ENCODE measurements at regions not wholly inside any gene's neighbourhood (a gene's known extent, or its start where the extent isn't known, plus 50 kb on each side); places are given as distances from the start of the nearest gene placed in this dataset.

DNA sequence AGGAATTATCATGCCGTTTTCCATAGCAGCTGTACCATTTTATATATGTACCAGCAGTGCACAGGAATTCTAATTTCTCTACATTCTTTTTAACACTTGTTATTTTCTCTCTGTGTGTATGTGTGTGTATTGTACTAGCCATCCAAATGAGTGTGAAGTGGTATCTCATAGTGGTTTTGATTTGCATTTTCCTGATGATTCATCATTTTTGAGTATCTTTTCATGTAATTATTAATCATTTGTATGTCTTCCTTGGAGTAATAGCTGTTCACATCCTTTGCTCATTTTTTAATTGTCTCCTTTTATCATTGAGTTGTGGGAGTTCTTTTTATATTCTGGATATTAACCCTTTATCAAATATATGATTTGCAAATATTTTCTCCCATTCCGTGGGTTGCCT, 95.6 kb upstream of the MANSC4 start:
- Histone ChIP-seq H3K9me3 (no peaks in the 10 kb centered on the region), H3K4me3 (no peak overlapping the region), H3K36me3 (no peaks in the 10 kb centered on the region), H3K27ac (no peak overlapping the region), H3K27me3 (no peaks in the 10 kb centered on the region), H3K4me1 (no peaks in the 10 kb centered on the region)
- TF ChIP-seq CTCF (IDR thresholded peaks at IDR 0.05), result no peak
- ATAC-seq, result no peak
- intact Hi-C loops (cut with DNase I), result no loop called here
- WGBS, 2 donors, result 0% methylated on average over 2 of the region's 2 CpGs
- no peak for DNase-seq

GRCh38 chr12:27873010-27873409, 93.0 kb upstream of the MANSC4 start:
- H3K4me3 ChIP-seq, result no peak overlapping the region
- 92 to 93% methylated on average over 6 of the region's 6 CpGs for WGBS, 2 donors

GRCh38 chr12:27871946-27872345, 91.9 kb upstream of the MANSC4 start:
- ATAC-seq (no peak), DNase-seq (no peak)
- H3K27ac ChIP-seq, result no peak overlapping the region
- WGBS, 2 donors, result 86% methylated on average over 3 of the region's 3 CpGs
- H3K9me3 ChIP-seq, result no peaks in the 10 kb centered on the region
- no peak overlapping the region for H3K4me3 ChIP-seq
- H3K27me3 ChIP-seq, result no peaks in the 10 kb centered on the region
- peaks cover 0 to 12% (median 0%) of the 10 kb centered on the region in 9 donors for H3K4me1 ChIP-seq
- intact Hi-C loops (cut with DNase I), result no loop called here
- no peak for TF ChIP-seq CTCF (IDR thresholded peaks at IDR 0.05)
- H3K36me3 ChIP-seq, result no peaks in the 10 kb centered on the region

More at GRCh38 chr12:27873010-27873409, 93.0 kb upstream of the MANSC4 start:
- DNase-seq, result no peak
- no peak for ATAC-seq
- Histone ChIP-seq H3K36me3 (no peaks in the 10 kb centered on the region), H3K27me3 (no peaks in the 10 kb centered on the region), H3K9me3 (no peaks in the 10 kb centered on the region), H3K4me1 (peaks cover 0 to 12% (median 0%) of the 10 kb centered on the region in 9 donors), H3K27ac (no peak overlapping the region)
- no peak for TF ChIP-seq CTCF (IDR thresholded peaks at IDR 0.05)
- intact Hi-C loops (cut with DNase I), result no loop called here

- Histone ChIP-seq H3K9me3 (no peaks in the 10 kb centered on the region), H3K27me3 (no peaks in the 10 kb centered on the region), H3K27ac (no peak overlapping the region), H3K4me3 (no peak overlapping the region), H3K4me1 (peaks cover 0 to 20% (median 0%) of the 10 kb centered on the region in 9 donors), H3K36me3 (no peaks in the 10 kb centered on the region)
- DNase-seq, result no peak
- ATAC-seq, result no peak
- intact Hi-C loops (cut with DNase I), result no loop called here
- no peak for TF ChIP-seq CTCF (IDR thresholded peaks at IDR 0.05)
- WGBS, 2 donors, result 77 to 86% methylated on average over 4 of the region's 4 CpGs
Observed at GRCh38 chr12:27870939-27871338, 90.9 kb upstream of the MANSC4 start.

All from heart right ventricle (tissue), 16 donors.